IPS-20b (cell line): ENCODE measurements at regions not wholly inside any gene's neighbourhood (a gene's known extent, or its start where the extent isn't known, plus 50 kb on each side); places are given as distances from the start of the nearest gene placed in this dataset.
"Not testable (repeated sequence)": the region's sequence is repeated elsewhere in the genome, so short reads cannot be mapped to it uniquely, and the experiment has no call there.

ENCODE experiments used
- H3K27ac ChIP-seq: one replicate; pipeline ENCODE4 v1.5.1; 2013; ENCODE audit warnings: low read length
- H3K27me3 ChIP-seq: 2 replicates; pipeline ENCODE4 v1.6.1; 2013; ENCODE audit warnings: mild to moderate bottlenecking, low read length, inconsistent platforms; ENCODE audit not compliant: insufficient read depth
- H3K36me3 ChIP-seq: 2 replicates; pipeline ENCODE4 v1.6.1; 2013; ENCODE audit warnings: low read depth, mild to moderate bottlenecking, inconsistent platforms, low read length, moderate library complexity; ENCODE audit not compliant: insufficient read depth
- H3K4me1 ChIP-seq: 2 replicates; pipeline ENCODE4 v1.6.1; 2013; ENCODE audit warnings: mild to moderate bottlenecking, control low read depth, inconsistent platforms, low read length, moderate library complexity; ENCODE audit not compliant: insufficient read depth
- H3K4me3 ChIP-seq: 2 replicates; pipeline ENCODE4 v1.5.1; 2013; ENCODE audit warnings: mild to moderate bottlenecking, low read length, inconsistent platforms
- H3K9ac ChIP-seq: 2 replicates; pipeline ENCODE4 v1.6.1; 2013; ENCODE audit warnings: low read depth, mild to moderate bottlenecking, inconsistent platforms, low read length, moderate library complexity
- H3K9me3 ChIP-seq: 2 replicates; pipeline ENCODE4 v1.6.1; 2013; ENCODE audit warnings: mild to moderate bottlenecking, low read depth, low read length, inconsistent platforms; ENCODE audit not compliant: insufficient read depth

DNA sequence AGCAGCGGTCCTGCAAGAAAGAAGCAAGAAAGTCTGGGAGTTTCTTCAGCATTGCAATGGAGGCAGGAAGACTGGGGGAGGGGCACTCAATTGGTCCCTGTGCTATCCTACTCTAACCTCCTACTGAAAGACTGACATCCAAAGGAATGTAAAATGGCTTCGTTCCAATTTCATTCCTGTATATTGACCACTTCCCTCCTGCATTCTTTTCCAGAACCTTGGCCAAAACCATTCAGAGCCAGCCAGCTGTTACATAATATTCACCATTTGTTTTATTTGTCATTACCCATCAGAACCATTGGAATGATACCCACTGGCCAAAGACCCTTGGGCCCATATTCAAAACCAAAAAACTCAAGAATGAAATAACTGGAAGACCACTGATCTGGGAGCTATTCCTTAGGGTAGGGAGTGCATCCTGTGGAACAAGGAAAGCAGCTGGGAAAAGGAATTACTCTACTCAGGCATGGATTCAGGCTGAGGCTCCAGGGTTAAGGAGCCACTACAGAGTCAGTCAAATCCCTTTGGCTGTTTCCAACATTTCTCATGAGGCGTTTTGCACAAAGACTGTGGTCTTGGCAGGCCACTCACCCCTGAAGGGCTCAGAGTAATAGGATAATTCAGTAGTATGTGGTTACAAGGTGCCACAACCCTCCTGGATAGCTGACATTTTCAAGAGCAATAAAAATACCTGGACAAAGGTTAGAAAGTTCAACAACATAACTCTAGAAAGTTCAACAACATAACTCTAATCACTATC lies 148.7 kb upstream of the SLC1A3 start:
- Histone ChIP-seq H3K36me3 (no peaks in the 10 kb centered on the region), H3K27ac (no peak overlapping the region), H3K9ac (no peak overlapping the region), H3K9me3 (no peaks in the 10 kb centered on the region), H3K27me3 (no peaks in the 10 kb centered on the region), H3K4me1 (no peaks in the 10 kb centered on the region; the same call in 1 of the 2 replicates), H3K4me3 (no peak overlapping the region)

DNA sequence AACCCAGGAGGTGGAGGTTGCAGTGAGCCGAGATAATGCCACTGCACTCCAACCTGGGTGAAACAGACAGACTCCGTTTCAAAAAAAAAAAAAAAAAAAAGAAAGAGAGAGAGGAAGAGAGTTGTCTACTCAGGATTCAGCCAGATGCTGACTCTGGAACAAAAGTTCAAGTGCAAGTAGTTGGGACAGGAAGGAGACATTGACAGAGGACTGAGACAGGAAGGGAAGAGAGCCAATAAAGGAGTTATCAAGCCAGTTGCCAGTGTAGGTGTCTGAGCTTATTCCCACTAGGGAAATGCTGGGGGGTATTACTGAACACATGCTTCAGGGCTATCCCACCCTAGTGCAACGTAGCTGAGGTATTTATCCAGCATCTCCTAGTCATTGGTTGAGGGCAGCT lies 147.7 kb upstream of the SLC1A3 start:
- no peaks in the 10 kb centered on the region for H3K36me3 ChIP-seq
- no peak overlapping the region for H3K9ac ChIP-seq
- H3K27ac ChIP-seq: no peak overlapping the region
- H3K9me3 ChIP-seq: no peaks in the 10 kb centered on the region
- no peaks in the 10 kb centered on the region; the same call in 1 of the 2 replicates for H3K4me1 ChIP-seq
- H3K27me3 ChIP-seq: no peaks in the 10 kb centered on the region
- H3K4me3 ChIP-seq: no peak overlapping the region

DNA sequence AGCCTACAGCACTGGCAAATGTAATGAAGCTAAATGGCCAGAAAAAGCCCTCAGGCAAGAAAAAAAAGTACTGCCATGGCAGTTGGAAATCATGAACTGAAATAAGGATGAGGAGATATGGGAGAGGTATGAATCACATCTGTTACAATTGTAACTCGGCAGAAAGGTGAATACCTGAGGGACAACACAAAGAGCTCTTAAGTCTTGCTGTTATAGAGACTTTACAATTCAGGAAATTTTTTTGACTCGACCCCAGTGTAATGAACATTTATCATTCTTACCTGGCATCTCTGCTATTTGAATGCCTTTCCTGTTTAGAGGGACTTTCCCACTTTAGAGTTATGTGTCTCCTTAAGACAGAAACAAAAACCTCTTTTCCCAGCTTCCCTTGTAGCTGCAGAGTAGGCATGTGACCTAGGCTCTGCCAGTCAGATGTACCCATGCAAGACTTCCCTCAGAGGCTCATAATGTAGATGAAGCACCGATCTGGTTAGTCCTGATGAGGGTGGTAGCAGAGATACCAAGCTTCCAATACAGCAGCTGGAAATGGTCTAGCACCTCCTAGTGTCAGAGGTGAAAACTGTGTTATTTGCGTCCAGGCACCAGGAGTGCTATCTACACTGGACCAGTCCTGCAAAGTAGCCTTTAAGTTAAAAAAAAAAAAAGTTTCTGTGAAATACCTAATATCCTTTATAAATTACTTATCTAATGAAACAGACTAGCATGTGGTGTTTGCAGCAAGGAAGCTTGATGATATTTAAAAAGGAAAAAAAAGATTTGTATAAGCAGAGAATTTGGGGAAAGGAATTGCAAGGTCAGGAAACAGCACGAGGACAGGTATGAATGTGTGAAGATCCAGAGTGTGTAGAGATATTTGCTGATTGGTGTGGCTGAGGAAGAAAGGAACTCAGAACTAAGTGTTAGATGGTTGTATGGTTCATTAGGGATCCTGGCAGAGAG lies 146.9 kb upstream of the SLC1A3 start:
- Histone ChIP-seq H3K9ac (no peak overlapping the region), H3K4me1 (no peaks in the 10 kb centered on the region; the same call in 1 of the 2 replicates), H3K9me3 (0 out of 2 replicates have a peak, but pooled peaks cover 6% of the 10 kb centered on the region), H3K27ac (no peak overlapping the region), H3K36me3 (no peaks in the 10 kb centered on the region), H3K4me3 (no peak overlapping the region), H3K27me3 (no peaks in the 10 kb centered on the region)

DNA sequence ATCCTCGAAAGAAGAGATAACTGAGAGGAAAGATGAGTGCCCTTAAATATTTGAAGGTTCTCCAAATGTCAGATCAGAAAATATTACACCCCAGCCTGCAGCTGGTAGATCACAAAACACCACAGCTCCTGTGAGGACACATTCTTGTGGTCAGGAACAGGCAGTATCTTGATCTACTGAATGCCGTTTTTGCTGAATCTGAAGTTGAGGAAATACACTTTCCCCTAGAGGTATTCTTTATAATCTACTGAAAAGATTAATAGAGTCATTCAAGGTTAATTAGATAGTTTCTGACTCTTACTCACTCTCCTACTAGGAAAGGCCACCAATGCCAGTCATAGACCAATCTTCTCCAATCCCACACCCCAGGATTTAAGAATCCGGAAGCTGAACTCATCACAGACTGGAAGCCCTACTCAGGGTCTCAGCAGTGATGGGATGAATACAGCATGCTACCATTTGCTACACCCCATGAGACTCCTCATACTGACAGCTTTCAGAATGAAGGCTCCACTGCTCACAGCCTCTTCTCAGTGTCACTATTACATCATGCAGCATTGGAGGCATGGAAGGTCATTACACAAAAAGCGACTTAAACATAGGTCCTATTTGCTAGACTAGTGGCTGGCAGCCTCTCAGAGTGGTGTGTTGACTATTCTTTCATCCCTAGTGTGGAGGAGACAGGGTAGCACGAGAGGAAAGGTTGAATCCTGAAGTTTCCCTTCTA lies 143.9 kb upstream of the SLC1A3 start:
- Histone ChIP-seq H3K4me3 (no peak overlapping the region), H3K9me3 (0 out of 2 replicates have a peak, but pooled peaks cover 6% of the 10 kb centered on the region), H3K36me3 (no peaks in the 10 kb centered on the region), H3K27ac (no peak overlapping the region), H3K4me1 (no peaks in the 10 kb centered on the region; the same call in 1 of the 2 replicates), H3K9ac (no peak overlapping the region), H3K27me3 (no peaks in the 10 kb centered on the region)

DNA sequence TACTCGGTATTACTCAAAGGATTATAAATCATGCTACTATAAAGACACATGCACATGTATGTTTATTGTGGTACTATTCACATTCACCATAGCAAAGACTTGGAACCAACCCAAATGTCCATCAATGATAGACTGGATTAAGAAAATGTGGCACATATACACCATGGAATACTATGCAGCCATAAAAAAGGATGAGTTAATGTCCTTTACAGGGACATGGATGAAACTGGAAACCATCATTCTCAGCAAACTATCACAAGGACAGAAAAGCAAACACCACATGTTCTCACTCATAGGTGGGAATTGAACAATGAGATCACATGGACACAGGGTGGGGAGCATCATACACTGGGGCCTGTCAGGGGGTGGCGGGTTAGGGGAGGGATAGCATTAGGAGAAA lies 130.5 kb upstream of the SLC1A3 start:
- not testable (repeated sequence) for H3K27ac ChIP-seq, H3K9me3 ChIP-seq, H3K27me3 ChIP-seq

DNA sequence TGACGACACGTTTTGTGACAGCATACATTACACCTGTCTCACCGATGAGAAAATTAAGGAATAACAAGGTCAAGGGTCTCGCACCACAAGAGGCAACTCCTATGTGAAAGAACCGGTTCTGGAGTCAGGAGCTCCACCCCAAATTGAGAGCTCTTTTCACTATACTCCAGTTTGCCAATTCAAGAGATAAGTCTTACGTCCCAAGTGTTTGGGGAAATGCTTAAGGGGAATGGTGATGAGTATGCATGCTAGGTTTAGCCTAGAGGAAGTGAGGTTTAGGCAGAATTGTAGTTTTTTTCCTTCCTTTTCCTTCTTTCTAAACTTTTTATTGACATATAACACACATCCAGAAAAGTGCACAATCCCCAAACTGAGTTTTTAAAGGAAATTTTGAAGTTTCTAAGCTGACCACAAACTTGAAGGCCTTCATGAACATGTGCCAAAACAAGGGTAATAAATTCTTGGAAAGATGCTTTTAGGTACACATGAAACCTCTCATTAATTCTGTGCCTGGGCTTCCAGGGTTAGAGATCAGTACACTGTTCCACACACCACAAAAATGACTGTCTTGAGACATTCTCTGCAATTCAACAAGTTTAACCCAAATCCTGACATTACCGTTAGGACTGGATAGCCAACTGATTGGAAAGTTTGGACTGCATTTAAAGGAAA lies 127.6 kb upstream of the SLC1A3 start:
- no peaks in the 10 kb centered on the region for H3K27me3 ChIP-seq
- H3K4me1 ChIP-seq: no peaks in the 10 kb centered on the region
- H3K4me3 ChIP-seq: no peak overlapping the region
- no peaks in the 10 kb centered on the region for H3K36me3 ChIP-seq
- H3K9ac ChIP-seq: no peak overlapping the region
- H3K27ac ChIP-seq: no peak overlapping the region
- no peaks in the 10 kb centered on the region for H3K9me3 ChIP-seq

More for the DNA sequence above, 130.5 kb upstream of the SLC1A3 start:
- not testable (repeated sequence) for H3K4me3 ChIP-seq, H3K36me3 ChIP-seq, H3K4me1 ChIP-seq, H3K9ac ChIP-seq

DNA sequence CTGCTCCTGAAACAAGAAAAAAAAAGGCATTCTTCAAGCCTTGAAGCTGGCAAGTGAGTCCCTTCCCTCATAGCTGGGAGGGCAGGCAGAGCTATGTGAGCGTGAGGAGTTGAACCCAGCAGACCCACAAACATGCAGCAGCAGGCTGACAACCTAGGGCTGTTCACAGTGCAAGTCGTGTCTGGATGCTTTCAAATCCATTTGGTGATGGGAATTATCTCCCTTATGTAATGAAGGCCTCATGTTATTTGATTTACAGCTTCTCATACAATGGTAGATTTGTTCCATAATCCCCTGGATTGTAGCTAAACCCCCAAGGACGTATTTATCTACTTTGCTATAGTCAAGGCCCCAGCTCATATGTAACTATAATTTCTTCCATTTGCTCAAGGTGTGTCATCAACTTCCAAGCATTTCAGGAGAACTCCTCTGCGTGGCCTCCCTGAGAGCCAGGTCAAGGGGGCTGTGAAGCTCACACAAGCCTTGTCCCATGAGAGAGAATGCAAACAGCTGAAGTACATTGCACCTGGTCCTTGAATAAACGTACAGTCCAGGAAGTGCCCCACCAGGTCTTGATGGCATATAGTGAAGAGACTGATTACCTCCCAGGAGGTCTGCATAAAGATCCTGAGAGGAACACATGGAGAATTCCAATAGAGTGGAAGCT lies 124.8 kb upstream of the SLC1A3 start:
- Histone ChIP-seq H3K9ac (no peak overlapping the region), H3K27ac (no peak overlapping the region), H3K4me3 (no peak overlapping the region), H3K9me3 (no peaks in the 10 kb centered on the region), H3K36me3 (no peaks in the 10 kb centered on the region), H3K4me1 (no peaks in the 10 kb centered on the region), H3K27me3 (no peaks in the 10 kb centered on the region)

DNA sequence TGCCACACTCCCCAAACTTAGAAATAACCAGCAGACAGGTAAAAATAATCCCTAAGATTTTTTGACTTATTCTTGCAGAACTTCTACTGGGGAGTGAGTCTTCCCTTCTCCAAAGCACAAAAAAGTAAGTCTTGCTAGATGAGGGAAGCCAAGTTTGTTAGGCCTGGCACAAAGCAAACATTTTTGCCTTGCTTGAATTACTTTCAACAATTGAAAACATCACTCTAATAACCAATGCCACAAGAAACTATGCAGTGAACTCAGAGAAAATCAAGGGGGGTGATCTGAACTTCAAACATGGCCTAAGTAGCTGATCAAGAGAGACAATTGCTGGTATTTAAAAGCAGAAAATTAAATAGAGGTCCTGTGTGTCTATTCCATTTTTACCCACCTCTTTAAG lies 123.6 kb upstream of the SLC1A3 start:
- Histone ChIP-seq H3K4me1 (no peaks in the 10 kb centered on the region), H3K9ac (no peak overlapping the region), H3K9me3 (no peaks in the 10 kb centered on the region), H3K27me3 (no peaks in the 10 kb centered on the region), H3K4me3 (no peak overlapping the region), H3K36me3 (no peaks in the 10 kb centered on the region), H3K27ac (no peak overlapping the region)

DNA sequence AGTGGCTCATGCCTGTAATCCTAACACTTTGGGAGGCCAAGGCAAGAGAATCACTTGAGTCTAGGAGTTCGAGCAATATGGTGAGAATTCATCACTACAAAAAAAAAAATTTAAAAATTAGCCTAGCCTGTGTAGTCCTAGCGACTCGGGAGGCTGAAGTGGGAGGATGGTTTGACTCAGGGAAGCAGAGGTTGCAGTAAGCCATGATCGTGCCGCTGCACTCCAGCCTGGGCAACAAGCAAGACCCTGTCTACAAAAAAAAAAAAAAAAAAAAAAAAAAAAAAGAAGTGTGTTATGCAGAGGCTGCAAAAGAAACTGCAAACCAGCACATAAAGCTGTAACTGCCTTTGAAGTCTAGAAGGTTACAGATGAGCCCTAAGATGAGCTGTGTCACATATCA lies 116.9 kb upstream of the SLC1A3 start:
- Histone ChIP-seq H3K27ac (no peak overlapping the region), H3K36me3 (no peaks in the 10 kb centered on the region)

DNA sequence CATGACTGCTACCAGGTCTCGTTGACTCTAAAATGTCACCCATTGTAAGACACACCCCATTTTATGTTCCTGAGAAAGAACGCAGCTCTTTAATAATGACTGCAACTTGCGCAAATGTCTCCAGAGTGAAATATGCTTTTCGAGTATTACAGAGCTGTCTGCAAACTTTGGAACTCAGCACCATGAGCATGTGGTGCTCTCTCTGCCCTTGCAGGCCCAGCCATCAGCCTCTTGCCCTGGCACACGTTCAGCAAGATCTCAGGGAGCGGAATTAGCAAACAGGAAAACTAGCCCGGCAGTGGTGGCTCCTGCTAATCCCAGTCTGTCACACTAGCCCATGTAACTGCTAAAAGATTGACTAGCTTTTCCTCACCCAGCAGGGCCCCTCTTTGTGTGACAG lies 114.5 kb upstream of the SLC1A3 start:
- no peaks in the 10 kb centered on the region for H3K36me3 ChIP-seq
- no peak overlapping the region for H3K9ac ChIP-seq
- H3K4me3 ChIP-seq: no peak overlapping the region
- H3K27me3 ChIP-seq: no peaks in the 10 kb centered on the region
- no peaks in the 10 kb centered on the region for H3K9me3 ChIP-seq
- no peaks in the 10 kb centered on the region; the same call in 1 of the 2 replicates for H3K4me1 ChIP-seq
- no peak overlapping the region for H3K27ac ChIP-seq

More for the DNA sequence above, 116.9 kb upstream of the SLC1A3 start:
- Histone ChIP-seq H3K9ac (no peak overlapping the region), H3K4me3 (no peak overlapping the region), H3K27me3 (no peaks in the 10 kb centered on the region), H3K9me3 (no peaks in the 10 kb centered on the region), H3K4me1 (no peaks in the 10 kb centered on the region)
